KG1 (cell line): ENCODE measurements at regions not wholly inside any gene's neighbourhood (a gene's known extent, or its start where the extent isn't known, plus 50 kb on each side); places are given as distances from the start of the nearest gene placed in this dataset.

Experiments
- DNase-seq: peaks from one replicate; lab custom pipeline; 2025; lab: John Stamatoyannopoulos, UW

DNA sequence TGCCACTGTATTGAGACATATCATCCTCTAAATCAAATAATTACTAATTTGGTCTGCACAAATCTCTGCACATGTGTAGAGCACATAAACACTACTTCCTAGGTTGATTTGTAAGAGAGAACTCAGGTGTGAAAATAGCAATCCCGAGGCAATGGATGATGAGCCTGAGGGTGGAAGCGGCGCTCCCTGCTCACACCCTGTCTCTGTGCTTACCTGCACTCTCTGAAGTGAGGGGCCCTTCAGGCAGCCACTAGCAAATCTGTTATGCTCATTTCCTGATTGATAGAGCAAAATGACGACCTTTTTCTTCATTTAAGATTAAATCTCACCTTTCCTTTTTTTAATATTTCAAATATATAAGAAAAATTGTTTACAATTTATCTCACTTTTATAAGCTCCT is 1995.7 kb upstream of the AGA start:
- DNase-seq = no peak

DNA sequence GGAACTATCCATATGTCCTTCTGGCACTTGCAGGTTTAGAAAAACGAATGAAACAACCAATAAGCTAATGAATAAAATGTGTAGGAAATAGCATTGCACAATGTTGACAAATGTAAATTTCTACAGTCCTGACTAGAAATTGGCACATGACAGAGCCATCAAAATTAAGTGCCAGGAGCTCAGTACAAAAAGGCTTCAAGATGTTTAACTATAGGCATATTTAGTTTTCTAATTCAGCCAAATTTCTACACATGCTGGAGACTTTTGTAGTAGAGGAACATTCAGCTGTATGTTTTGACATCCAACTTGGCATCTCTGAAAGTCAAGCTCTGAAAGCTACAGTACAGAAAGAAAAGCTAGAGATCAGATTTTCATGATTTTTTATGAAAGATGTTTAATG is 1999.4 kb upstream of the AGA start:
- no peak for DNase-seq

DNA sequence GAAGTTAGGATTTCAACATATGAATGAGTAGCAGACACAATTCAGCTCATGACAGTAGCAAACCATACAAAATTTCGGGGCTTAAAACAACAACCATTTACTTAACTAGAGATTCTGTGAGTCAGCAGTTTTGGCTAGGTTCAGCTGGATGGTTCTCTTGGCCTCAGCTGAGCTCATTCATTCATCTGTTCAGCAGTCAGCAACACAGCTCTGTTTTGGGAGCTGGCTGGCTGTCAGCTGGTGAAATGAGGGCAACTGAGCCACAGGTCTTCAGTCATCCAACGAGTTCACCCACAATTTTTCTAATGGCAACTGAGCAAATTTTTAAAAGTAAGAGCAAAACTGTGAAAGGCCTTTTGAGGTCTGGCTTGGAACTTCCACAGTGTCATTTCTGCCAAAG is 2005.1 kb upstream of the AGA start:
- no peak for DNase-seq

DNA sequence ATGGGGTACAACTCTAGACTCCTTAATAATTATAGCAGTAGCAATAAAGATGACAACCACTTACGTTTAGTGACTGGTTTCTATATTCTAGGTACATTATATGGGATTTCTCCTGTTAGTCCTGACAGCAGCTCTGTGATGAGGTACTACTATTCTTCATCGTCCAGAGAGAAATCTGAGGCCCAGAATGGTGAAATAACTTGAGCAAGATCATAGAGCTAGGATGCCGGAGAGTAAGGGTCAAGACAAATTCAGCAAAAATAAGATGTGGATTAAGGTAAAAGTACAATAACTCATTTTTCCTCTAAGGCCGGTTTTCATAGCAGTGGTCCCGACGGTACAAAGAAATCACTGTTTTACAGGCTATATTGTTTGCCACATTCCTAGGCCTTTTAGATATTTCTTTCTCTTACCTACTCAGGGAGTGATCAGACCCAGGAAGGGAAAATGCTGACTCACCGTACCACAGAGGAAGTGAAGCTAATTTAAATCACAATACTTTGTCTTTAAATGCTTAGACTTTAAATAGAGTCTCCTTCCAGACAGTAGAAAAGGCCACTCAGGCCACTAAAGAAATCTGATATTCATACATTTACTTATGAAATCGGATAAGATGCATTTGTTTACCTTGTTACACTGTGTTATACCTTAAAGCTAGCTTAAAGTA is 2023.0 kb upstream of the AGA start:
- DNase-seq = no peak

DNA sequence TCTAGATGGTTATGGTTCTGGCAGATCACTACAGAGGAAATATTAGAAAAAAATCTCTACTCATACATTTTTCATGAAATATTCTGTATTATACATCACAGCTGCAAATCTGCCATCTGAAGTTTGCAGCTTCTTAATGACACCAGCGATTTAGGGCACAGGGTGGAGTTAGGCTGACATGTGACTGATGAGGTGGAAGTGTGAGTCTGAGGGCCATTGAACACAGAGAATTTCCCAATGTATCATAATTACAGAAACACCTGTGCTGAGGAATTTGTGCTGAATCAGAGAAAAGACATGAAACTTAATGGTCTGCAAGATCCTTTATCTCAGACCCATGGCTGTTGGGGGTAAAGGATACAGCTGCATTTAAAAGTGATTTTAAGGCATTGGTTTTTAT is 2025.6 kb upstream of the AGA start:
- no peak for DNase-seq

DNA sequence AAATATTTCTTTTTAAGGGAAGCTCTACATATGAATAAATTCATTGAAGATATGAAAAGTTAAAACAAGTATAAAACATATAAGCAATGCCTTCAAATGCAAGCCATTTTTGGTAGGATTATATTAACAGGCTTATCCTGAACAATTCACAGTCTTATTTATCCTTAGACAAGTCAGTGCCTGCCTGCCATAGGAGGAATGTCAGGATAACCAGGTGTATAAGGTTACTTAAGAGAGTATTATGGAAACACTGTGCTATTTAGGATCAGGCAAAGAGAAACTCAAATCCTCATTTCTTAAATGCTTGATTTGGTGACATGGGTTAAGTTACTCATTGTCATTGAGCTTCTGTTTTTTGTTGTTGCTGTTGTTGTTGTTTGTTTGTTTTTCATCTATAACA is 2029.9 kb upstream of the AGA start:
- no peak for DNase-seq

DNA sequence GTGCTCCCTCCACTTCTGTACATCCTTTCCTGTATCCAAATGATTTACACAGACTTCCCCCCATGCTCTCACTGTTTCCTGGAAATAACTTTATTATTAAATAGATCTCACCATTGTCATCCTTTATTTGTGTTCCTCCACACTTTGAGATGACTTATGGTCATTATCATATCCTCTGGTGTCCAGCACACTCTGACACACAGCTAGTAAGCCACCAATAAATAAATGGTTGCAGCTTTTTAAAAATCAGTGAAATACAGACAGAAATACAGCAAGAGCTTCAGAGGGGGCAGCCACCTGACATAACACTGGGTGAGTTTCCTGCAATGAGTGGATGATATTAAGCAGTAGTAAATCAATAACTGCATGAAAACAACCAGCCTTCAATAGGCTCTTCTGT is 2036.4 kb upstream of the AGA start:
- DNase-seq = no peak

DNA sequence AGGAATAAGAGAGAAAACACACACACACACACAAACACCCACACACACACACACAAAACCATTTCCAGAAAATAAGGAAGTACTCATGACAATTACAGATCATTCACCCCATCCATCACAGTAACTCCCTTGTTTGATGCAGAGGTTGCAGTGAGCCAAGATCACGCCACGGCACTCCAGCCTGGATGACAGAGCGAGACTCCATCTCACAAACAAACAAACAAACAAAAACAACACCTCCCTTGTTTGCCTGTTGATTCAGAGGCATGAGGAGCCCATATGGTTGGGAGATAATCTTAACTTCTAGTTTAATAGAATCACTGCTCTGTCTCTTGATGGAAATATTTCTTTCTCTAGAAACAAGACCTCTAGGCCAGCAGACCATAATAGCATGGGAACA is 2043.5 kb upstream of the AGA start:
- DNase-seq = no peak

DNA sequence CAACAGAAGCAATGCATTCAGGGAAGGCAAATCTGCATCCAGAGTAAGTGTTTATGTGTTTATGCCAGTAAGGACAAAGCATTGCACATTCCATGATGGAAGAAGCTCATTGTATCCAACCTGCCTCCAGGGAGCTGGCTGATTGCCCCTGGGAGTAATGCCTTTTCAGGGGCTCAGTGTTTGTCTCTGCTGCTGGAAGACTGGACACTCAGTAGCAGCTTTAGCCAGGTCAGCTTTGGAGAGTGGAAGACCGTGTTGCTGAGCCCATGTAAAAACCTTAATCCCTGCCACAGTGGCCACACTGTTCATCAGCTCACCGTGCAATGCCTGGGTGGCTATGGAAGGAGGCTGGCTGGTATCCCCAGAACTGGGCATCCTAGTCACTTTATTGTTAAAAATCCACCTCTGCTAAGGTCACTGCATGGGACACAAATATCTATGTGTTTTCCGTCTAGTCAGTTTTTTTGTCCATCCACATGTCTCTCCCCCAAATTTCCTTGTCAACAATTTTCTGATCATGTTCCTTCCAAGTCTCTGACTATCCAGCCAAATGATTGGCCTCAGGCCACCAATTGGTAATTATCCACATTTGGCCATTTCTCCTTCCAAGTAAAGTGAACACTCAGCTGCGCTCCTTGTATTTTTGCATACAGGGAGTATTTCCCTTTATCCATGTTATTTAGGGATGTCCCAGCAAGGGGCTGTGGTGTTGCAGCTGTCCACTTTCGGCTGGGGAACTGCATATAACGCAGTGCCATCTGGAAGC is 2044.5 kb upstream of the AGA start:
- no peak for DNase-seq

DNA sequence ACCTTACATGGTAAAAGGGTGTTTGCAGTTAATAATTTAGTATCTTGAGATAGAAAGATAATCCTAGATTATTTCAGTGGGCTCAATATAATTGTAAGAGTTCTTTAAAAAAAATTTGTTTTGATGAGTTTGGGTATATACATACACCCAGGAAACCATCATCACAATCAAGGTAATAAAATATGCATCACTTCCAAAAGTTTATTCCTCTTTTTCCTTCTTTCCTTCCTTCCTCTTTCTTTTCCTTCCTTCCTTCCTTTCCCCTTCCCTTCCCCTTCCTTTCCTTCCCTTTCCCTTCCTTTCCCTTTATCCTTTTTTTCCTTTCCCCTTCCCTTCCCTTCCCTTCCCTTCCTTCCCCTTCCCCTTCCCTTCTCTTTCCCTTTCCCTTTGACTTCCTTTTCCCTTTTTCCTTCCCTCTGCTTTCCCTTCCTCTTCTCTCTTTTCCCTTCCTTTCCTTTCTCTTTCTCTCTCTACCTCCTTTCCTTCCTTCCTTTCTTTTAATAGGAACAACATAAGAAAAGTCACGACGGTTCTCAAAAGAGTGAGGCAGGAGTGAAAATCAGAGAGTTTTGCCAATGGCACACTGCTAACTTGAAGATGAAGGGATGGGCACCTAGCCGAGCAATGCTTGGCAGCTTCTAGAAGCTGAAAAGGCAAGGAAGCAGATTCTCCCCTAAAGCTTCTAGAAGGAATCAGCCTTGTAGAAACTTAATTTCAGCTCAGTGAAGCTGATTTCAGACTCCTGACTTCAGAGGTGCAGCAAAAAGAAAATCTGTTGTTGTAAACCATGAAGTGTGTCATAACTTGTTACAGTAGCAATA is 2050.2 kb upstream of the AGA start:
- DNase-seq = no peak

DNA sequence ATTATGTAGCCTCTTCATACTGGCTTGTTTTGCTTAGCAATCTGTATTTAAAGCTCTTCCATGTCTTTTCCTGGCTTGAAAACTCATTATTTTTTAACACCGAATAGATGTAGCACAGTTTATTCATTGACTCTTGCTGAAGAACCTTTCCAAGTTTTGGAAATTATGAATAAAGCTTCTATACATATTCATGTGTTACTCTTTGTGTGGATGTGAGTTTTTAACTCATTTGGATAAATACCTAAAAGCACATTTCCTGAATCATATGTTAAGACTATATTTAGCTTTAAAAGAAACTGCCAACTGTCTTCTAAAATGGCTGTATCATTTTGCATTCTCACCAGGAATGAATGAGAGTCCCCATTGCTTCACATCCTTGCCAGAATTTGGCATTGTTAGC is 2061.7 kb upstream of the AGA start:
- DNase-seq = no peak

DNA sequence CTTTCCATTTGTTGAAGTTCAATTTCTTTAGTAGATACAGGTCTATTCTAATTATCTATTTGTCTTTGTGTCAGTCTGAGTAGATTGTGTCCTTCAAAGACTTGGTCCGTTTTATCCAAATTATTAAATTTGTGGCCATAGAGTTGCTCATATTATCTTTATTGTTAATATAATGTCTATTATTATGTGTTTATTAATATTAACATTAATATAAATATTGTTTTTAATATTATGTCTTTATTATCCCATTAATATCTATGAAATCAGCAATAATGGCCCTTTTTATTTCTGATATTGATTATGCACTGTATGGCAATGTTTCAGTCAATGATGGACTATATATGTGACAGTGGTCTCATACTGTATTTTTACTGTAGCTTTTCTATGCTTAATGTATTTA is 2067.3 kb upstream of the AGA start:
- DNase-seq = no peak

DNA sequence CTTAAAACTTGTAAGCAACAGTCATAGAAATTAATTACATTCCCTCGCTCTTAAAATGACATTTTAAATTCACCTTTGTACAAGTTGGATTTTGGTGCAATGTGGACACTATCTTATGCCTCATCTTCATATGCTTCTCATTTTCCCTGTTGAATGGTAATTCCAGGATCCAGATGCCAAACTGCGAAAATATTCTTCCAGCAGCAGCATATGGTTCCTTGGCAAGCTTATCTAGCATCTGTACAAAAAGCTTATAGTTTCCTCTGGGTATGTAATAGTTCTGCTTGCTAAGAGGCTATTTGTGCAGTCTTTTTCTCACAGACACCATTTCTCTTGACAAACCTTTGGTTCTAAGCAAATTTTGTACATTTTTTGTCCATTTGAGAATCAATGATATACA is 2079.7 kb upstream of the AGA start:
- DNase-seq = no peak

DNA sequence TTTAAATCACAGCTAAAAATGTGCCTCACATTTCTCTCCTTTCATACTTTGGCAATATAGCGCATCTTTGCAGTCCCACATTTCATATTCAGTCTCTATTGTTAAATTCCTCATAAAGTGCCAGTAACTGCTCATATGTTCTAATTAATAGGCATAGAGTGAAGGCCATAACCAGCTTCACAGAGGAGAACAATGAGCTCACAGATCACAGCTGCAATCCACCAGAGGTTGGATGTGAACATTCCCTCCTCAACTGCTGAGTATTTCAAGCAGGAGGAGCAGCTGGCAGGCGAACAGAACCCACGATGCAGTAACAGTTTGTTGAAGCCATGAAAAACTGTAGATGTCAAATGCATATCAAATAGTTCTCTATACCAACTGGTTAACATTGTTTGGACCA is 2088.7 kb upstream of the AGA start:
- no peak for DNase-seq

DNA sequence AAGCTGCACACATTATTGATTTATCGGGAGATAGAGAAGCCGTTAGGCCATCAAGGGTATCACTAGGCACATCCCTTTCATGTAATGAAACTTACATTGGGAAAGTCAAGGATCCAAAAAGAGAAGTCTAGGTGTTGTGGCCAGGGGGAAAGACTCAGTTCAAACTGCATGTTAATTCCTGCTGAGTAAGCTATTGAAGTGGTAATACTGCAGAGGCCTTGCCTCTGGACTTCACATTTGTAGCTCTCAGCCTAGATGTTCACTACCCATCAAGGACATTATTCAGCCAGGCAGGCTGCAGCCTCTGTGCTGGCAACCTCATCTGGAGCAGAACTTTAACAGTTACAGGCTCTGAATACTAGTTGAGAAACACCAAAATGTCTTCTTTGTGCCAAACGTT is 2094.5 kb upstream of the AGA start:
- DNase-seq = no peak

DNA sequence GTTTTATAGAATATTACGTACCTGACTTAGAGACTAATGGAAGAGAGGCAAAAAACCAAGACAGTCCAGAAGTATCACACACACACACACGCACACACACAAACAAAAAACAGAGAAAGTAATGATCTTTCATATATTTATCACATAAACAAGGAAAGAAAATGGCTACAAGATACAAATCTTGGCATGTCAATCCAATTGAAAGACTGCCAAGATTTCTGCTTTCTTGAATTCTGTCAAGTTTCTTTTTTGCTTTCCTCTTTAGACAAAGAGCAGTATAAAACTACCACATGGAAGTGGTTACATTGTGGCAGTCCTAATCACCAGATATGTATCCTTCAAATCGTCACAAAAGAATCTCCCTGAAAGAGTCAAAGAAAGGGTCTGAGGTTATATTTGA is 2097.4 kb upstream of the AGA start:
- no peak for DNase-seq

DNA sequence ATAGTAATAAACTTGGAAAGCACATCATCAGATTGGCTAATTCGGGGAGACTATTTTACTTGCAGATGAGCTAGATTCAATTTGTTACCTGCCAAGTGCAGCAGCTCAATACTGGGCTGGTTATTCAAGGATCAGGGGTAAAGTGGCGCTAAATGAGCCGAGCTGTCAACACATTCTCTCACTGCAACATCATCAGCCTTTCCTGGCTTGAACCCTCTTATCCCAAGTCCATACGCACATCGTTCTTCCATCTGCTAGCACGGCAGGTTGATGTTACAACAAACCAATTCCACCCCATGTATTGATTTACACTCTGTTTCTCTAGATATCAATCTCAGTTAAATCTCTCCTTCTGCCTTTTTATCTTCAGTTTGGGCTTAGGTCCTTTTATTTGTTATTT is 2101.5 kb upstream of the AGA start:
- DNase-seq = no peak

DNA sequence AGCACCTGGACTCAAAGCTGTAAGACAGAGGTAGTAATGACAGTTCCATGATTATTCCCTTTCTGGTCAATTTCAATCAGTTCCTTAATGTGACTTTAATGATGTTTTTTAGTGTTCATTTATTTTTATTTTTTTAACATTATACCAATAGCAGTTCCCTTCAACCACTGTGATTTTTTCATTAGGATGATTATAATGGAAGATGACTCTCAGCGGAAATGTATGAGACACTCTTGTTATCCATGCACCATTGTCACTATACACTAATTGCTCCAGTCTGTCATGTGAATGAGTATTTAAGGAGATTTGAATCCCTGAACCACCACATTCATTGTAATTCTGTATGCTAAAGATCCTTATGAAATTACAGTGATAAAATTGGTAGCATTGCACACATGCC is 2102.3 kb upstream of the AGA start:
- DNase-seq = no peak

DNA sequence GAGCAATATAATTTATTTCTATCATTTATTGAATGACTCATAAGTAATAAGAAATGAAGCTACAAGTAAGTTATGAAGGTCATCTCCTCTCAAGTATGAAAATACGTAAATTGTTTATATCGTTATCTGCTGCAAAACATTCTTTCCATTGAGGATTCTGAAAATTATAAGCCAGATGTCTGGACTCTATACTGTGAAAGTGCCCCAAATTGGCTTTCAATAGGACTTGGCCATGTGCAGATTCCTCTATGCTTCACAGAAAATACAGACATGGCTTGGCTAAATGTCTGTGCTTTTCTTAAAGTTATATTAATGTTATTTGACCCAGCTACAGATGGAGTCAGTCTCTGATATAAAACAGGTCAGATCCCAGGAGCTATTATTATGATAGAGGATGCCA is 2109.9 kb upstream of the AGA start:
- DNase-seq = no peak

DNA sequence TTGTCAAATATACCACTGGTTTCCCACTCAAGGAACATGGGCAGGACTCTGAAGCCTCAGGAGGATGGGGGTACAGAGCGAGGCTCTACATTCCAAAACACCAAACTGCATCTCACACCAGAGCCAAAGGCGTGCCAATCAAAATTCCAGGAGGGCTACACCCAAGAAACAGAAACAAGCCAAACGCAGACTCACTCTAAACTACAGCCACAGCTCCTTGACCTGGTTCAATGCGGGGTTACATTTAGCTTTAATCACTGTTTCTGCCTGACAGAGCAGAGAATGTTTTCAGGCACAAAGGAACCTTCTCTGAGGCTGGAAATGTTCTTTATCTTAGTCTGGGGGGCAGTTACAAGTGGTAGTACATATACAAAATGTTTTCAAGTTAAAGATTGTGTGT is 2121.5 kb upstream of the AGA start:
- DNase-seq = no peak

DNA sequence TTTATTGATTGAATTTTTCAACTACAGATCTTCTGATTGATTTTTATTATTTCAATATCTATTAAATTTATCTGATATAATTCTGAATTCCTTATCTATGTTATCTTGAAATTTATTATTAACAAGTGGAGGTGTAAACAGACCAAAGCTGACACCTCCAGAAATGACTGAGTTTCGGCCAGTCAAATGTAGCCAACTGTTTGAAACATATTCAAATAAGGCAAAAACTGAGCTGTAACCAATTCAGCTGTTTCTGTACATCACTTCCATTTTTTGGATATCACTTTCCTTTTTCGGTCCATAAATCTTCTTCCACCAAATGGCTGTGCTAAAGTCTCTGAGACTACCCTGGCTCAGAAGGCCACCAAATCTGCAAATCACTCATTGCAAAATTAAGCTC is 2127.3 kb upstream of the AGA start:
- no peak for DNase-seq

DNA sequence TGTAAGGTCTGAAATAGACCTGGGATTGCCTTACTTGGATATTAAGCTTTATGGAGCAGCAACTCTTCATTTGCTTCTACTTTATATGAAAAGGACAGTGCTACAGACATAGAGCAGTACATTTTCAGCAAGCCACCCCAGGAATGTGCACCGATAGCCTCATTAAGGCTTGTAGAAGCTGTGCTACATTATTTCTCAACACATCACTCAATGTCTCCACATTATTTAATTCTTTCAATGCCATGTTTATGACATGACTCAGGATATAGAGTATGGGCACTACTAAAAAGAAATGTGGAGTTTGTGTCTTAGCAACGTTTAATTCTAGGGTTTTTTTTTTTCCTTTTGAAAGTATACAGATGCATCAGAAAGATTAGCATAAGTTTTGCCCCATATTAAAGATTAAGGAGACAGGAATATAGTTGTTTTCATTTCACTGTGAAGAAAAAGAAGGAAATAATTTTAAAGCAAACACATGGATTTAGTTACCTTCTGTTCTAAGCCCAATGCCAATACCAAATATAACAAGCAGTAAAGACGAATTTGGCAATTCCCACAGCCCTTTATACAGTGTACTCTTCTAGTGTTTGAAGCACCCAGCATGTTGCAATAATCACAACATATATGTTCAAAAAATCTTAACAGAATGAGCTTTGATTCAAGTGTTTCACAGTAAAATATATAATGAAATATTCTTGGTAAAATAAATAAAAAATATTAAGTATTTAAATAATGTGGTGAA is 2140.1 kb upstream of the AGA start:
- no peak for DNase-seq

DNA sequence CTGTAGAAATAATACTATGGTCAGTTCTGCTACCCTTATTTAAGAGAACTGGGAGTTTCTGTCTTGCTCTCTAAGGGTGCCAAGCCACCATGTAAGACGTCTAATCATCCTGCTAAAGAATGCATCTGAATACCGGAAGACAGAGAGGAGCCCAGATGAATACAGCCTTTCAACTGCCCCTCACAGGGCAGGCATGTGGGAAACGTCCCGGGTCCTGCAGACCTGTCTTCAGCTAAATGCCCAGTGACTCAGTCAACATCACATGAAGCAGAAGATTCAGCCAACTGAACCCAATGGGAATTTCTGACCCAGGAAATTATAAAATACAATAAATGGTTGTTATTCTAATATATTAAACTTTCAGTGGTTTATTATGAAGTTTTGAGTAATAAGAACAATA is 2141.0 kb upstream of the AGA start:
- DNase-seq = no peak
